GM19397 (cell line): ENCODE measurements at regions not wholly inside any gene's neighbourhood (a gene's known extent, or its start where the extent isn't known, plus 50 kb on each side); places are given as distances from the start of the nearest gene placed in this dataset.

Source experiments
- ATAC-seq: cut with Tn5 transposase; IDR thresholded peaks from one replicate; pipeline ENCODE4 v1.9.1; 2021; ENCODE audit warnings: mild to moderate bottlenecking, moderate library complexity; ENCODE audit not compliant: unreplicated experiment

DNA sequence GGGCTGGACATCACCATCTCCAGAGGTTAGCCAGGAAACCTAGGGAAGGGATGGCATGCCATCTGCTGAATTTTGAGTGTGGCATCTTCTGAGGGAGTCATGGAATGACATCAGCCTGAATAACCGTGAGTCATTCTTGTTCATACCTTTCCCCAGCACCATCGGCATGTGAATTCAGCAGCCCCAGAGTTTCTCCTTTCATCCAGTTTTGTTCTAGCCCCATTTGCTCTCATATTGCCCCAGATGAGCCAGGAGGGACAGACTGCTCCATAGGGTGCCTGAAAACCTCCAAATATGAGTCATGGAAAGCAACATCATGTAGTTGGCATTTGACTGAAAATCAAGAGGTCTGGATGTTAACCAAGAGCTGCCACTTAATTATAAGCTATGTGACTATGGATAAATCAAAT lies 219.2 kb upstream of the SGK1 start:
- no peak for ATAC-seq

DNA sequence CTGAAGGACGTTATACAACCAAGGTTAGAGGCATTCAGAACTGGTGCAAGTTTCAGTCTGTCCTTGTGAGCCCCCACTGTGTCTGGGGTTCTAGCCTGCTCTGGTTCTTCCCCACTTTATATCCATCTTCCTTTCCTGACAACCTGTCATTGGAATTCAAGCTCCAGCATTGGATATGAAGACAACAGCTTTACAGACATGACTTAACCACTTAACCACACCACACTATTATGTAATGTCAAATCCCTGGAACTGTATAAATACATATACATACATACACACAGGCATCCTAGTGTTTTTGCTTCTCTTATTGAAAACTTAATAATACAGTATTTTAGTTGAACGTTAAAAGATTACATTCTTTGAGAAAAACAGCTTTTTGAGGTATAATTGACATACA lies 217.9 kb upstream of the SGK1 start:
- ATAC-seq: no peak

GRCh38 chr6:134534708-134535149 lies 216.8 kb upstream of the SGK1 start:
- no peak for ATAC-seq

DNA sequence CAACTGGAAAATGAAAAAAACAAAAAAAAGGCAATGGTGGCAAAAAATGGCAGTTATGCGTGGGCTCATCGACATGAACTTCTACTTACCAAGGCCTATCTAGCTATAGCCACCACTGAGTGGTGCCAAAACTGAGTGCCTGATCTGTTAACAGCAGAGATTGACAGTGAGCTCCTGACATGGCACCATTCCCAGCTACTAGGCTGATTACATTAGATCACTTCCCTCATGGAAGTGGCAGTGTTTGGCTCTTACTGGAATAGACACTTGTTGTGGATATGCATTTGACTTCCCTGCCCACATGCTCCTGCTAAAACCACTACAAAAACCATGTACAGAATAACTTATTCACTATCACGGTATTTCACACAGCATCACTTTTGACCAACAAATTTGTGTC lies 216.1 kb upstream of the SGK1 start:
- no peak for ATAC-seq

GRCh38 chr6:134532694-134533624 lies 215.0 kb upstream of the SGK1 start:
- ATAC-seq: no peak

GRCh38 chr6:134531611-134532010 lies 213.7 kb upstream of the SGK1 start:
- ATAC-seq: no peak

DNA sequence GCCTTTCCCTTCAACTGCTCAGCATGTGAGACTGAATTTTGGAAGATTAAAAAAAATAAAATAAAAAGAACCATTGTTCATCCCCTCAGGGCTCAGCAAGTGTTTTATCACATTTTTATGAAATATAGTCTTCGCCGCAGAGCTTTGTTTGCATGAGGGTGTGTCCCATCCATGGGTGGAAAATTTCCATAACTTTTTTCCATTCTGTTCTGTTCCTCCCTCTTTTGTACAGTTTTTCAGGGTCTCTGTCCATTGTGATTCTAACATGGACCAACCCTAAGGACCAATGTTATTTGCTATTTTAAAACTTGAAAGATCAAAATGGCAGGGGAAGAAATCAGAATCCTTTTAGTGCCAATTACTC lies 213.3 kb upstream of the SGK1 start:
- ATAC-seq: no peak

- ATAC-seq: no peak
Measured at GRCh38 chr6:134529921-134530320, 212.0 kb upstream of the SGK1 start.

- ATAC-seq: no peak
Measured at GRCh38 chr6:134529305-134529704, 211.4 kb upstream of the SGK1 start.

DNA sequence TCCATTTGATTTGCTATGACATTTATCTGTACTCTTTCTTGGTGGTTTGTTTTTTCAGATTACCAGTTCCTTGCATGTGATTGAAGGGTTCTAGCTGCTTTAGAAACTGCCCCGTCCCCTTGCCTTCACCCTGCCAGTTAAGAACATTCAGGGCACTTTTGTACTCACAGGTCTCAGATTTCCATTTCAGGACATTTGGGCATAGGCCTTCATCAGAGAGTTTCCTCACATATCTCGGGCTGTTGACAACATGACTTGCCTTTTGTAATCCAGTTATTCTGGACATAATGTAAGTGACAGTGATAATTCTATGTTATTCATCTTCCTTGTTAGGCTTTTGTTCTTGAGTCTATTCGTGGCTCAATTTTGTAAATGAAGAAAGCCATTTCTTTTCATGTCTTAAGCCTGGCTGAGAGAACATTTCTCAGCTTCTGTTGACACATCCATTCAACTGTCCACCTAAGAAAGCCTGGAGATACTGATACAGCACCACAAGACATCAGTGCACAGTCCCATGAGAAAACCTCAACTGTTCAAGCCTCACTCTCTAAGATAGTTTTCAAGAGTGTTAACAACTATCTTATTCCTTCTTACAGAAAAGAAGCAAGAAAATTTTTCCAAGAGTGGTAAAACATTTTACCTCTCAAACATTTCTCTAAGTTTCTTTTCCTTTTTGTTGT lies 209.3 kb upstream of the SGK1 start:
- no peak for ATAC-seq

GRCh38 chr6:134525190-134525868 lies 207.4 kb upstream of the SGK1 start:
- no peak for ATAC-seq

- no peak for ATAC-seq
Measured at GRCh38 chr6:134523903-134524650, 206.2 kb upstream of the SGK1 start.

DNA sequence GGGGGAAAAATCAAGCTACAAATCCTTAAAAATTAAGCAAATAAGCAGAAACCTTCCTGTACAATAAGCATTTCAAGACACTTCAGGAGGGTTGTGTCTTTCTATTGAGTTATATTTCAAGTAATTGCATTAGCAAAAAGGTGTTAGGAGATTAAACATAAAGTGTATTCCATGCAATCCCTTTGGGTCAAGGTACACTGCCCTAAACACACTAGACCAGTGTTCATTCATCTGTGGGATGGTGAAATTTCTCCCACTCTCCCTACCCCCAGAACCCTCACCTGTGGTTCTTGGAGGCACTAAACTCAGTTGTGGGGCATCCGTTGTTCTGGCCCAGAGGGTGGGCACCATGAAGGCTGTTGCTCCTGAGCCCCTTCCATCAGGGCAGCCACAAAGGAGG lies 205.1 kb upstream of the SGK1 start:
- no peak for ATAC-seq

GRCh38 chr6:134521116-134521501 lies 203.2 kb upstream of the SGK1 start:
- no peak for ATAC-seq

- ATAC-seq: no peak
Measured at GRCh38 chr6:134520181-134521115, 202.5 kb upstream of the SGK1 start.

DNA sequence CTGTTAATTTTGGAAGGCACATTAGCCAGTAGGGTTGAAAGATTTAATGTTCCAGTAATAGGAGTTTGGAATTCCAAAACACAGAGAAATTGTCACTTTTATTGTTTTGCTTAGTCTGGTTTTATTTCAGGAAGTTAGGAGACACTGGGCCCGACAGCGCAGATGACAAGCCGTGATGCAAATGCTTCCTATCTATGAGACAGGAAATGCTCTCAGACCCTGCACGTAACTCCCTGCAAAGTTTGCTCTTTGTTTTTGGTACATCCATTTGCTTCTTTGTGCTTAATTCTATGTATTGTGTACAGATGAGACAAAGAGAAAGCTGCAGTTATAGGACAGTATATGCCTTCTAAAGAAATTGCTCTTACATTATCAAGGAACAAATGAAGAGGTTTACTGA lies 201.6 kb upstream of the SGK1 start:
- no peak for ATAC-seq

GRCh38 chr6:134517868-134518267 lies 200.0 kb upstream of the SGK1 start:
- no peak for ATAC-seq

DNA sequence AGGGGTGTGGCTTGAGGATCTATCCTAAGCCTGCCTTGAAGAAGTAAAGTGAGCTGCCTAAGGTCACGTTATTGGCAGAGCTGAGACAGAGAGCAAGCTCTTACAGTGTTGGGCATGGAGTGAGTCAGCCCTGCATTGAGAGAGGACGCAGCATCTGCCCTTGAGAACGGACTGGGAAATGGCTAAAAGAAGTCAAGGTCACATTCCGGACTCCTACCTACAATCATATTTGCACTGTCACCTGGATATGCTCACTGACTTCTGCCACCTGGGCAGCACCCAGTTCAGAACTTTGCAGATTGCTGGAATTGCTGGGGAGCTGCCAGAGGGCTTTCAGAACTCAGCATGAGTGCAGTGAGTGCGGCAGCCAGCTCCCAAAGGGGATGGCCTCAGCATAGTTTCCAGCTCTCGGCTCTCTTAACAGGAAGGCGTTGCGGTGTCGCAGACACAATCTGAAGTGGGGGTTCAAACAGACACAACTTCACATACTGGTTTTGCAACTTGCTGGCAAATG lies 199.3 kb upstream of the SGK1 start:
- no peak for ATAC-seq

- ATAC-seq: no peak
Measured at GRCh38 chr6:134516582-134516981, 198.7 kb upstream of the SGK1 start.

DNA sequence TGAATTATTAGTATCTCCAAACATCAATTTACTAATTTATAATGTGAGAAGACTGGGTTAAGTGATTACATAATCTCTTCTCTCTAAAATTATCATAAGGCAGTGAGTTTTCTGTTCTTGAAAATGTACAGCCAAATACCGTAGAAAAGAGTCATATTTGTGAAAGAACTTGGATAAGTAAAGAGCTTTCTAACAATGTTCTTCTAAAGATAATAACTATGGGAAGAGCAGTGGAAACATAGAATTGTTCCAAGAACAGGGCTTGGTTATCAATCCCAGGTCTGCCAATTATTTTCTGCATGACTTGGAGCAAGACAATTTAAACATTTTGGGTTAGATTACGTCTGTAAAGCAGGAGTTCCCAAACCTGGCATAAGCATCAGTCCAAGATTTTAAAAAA lies 198.1 kb upstream of the SGK1 start:
- no peak for ATAC-seq
